HG03097 (cell line): ENCODE measurements at regions not wholly inside any gene's neighbourhood (a gene's known extent, or its start where the extent isn't known, plus 50 kb on each side); places are given as distances from the start of the nearest gene placed in this dataset.

Source experiments
- ATAC-seq: cut with Tn5 transposase; IDR thresholded peaks from one replicate; pipeline ENCODE4 v1.9.1; 2021; ENCODE audit not compliant: unreplicated experiment, low FRiP score

- ATAC-seq: no peak
Measured at GRCh38 chr2:18804536-18804935, 215.2 kb upstream of the NT5C1B start.

- no peak for ATAC-seq
Measured at GRCh38 chr2:18803141-18803939, 214.0 kb upstream of the NT5C1B start.

- ATAC-seq: no peak
Measured at GRCh38 chr2:18800240-18800971, 211.0 kb upstream of the NT5C1B start.

- ATAC-seq: no peak
Measured at GRCh38 chr2:18799397-18799796, 210.0 kb upstream of the NT5C1B start.

GRCh38 chr2:18797133-18797845 lies 207.9 kb upstream of the NT5C1B start:
- ATAC-seq: no peak

- ATAC-seq: no peak
Measured at GRCh38 chr2:18795906-18796305, 206.5 kb upstream of the NT5C1B start.

- ATAC-seq: no peak
Measured at GRCh38 chr2:18792684-18793083, 203.3 kb upstream of the NT5C1B start.

GRCh38 chr2:18792226-18792629 lies 202.9 kb upstream of the NT5C1B start:
- ATAC-seq: no peak

GRCh38 chr2:18791172-18791797 lies 201.9 kb upstream of the NT5C1B start:
- no peak for ATAC-seq

- no peak for ATAC-seq
Measured at GRCh38 chr2:18790509-18791171, 201.3 kb upstream of the NT5C1B start.

GRCh38 chr2:18788592-18788991 lies 199.2 kb upstream of the NT5C1B start:
- no peak for ATAC-seq

- ATAC-seq: no peak
Measured at GRCh38 chr2:18787726-18788125, 198.4 kb upstream of the NT5C1B start.

- no peak for ATAC-seq
Measured at GRCh38 chr2:18784245-18784644, 194.9 kb upstream of the NT5C1B start.

- no peak for ATAC-seq
Measured at GRCh38 chr2:18781541-18782280, 192.3 kb upstream of the NT5C1B start.

- no peak for ATAC-seq
Measured at GRCh38 chr2:18777250-18777812, 188.0 kb upstream of the NT5C1B start.

GRCh38 chr2:18771212-18771611 lies 181.8 kb upstream of the NT5C1B start:
- no peak for ATAC-seq

- ATAC-seq: no peak
Measured at GRCh38 chr2:18763338-18763737, 174.0 kb upstream of the NT5C1B start.

- no peak for ATAC-seq
Measured at GRCh38 chr2:18762667-18763066, 173.3 kb upstream of the NT5C1B start.

GRCh38 chr2:18754286-18754685 lies 164.9 kb upstream of the NT5C1B start:
- ATAC-seq: no peak
